Activated gamma-delta T cell treated with Interleukin-2 at 50 U/mL for 16 hours (primary cell): ENCODE measurements at regions not wholly inside any gene's neighbourhood (a gene's known extent, or its start where the extent isn't known, plus 50 kb on each side); places are given as distances from the start of the nearest gene placed in this dataset.
"Not testable (repeated sequence)": the region's sequence is repeated elsewhere in the genome, so short reads cannot be mapped to it uniquely, and the experiment has no call there.

Source experiments
- DNase-seq: peaks from one replicate; pipeline ENCODE4 v3.0.0-alpha.2; 2020

DNA sequence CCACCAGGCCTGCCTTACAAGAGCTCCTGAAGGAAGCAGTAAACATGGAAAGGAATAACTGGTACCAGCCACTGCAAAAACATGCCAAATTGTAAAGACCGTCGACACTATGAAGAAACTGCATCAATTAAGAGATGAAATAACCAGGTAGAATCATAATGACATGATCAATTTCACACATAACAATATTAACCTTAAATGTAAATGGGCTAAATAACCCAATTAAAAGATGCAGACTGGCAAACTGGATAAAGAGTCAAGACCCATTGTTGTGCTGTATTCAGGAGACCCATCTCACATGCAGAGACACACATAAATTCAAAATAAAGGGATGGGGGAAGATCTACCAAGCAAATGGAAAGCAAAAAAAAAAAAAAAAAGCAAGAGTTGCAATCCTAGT, 179.0 kb upstream of the ETV3 start:
- not testable (repeated sequence) for DNase-seq

DNA sequence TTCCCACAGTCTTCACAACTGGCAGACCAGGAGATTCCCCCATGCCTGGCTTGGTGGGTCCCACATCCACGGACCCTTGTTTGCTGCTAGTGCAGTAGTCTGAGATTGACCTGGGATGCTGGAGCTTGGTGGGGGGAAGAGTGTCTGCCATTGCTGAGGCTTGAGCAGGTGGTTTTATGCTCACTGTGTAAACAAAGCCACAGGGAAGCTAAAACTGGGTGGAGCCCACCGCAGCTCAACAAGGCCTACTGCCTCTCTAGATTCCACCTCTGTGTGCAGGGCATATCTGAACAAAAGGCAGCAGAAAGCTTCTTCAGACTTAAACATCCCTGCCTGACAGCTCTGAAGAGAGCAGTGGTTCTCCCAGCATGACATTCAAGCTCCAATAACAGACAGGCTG, 177.3 kb upstream of the ETV3 start:
- no peak for DNase-seq

DNA sequence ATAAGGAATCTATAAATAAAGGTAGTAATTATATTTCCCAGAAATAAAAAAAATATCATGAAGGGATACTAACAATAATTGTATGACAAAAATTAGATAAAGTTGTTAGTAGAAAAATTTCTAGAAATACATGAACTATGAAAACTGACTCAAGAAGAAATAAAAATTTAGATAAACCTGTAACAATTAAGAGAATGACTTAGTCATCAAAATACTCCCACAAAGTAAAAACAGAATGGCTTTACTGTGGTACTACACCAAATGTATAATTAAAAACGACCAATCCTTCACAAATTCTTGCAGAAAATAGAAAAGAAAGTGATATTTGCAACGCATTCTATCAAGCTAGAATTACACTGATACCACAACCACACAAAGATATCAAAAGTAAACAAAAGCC, 176.2 kb upstream of the ETV3 start:
- no peak for DNase-seq

DNA sequence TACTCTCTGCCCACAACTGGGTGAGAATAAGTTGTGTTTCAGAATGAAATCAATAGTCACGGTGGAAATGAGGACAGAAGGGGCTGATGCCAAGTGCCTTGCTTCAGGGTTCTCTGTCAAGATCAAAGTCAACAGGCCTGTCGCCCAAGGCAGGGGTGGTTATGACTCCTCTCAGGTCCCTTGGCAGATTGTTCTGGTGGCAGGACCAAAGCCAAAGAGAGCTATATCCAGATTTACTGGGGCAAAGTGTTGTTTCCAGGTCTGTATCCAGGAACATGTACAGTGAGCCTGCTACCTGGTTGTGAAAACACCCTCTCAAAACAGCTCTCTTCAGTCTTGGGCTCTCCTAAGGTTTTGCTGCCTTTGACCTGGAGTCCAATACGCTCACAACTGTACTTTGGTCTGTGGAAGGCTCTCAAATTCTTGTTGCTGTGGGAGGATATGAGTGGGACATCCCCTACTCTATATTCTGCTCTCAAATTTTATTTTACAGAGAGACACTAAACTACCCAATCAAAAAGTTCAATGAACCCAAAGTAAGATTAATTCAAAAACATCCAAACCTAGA, 175.1 kb upstream of the ETV3 start:
- no peak for DNase-seq

DNA sequence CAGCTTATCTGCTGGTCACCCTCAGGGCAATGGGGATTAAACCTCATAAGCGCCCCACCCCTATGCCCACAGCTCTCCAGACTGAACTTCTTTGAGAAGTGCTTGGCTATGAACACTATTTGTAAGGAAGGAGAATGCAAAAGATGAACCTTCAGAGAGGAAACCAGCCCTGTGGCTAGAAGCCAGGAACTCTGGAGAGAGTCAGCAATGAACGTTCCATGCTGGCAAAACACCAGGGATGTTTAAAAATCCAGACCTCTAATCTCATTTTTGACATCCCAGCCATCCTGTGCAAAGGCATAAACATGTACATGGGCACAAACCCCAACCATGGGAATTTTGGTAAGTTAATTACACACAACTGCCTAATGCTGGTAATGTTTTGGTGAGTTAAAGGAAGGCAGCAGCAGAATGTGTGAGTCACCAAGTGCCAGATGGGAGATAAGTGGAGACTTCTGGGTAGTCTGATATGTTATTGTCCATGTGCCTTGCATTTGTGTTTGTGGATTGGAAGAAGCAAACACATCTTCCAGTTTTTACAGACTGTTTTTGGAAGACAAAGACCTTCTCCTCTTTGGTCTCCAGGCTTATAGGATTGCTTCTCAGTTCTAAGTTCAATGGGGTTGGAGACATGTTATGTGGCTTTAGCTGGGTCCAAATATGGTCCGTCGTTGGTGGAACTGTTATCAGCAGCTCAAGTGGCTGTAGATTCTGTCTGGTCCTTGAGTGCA, 174.1 kb upstream of the ETV3 start:
- no peak for DNase-seq

DNA sequence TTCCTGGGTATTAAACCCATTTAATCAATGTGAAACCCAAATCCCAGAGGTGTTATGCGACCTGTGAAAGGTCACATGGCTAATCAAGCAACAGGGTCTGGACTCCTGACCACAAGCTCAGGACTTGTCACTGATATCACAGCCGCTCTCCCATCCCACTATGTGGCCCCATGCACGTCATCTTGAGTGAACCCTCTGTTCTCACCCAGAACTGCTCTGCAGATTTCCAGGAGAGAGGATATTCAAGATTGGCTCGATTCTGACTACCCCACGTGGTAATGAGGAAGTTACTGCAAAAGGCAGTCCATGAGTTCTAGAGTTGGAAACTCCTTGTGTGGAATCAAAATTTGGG, 173.5 kb upstream of the ETV3 start:
- no peak for DNase-seq

DNA sequence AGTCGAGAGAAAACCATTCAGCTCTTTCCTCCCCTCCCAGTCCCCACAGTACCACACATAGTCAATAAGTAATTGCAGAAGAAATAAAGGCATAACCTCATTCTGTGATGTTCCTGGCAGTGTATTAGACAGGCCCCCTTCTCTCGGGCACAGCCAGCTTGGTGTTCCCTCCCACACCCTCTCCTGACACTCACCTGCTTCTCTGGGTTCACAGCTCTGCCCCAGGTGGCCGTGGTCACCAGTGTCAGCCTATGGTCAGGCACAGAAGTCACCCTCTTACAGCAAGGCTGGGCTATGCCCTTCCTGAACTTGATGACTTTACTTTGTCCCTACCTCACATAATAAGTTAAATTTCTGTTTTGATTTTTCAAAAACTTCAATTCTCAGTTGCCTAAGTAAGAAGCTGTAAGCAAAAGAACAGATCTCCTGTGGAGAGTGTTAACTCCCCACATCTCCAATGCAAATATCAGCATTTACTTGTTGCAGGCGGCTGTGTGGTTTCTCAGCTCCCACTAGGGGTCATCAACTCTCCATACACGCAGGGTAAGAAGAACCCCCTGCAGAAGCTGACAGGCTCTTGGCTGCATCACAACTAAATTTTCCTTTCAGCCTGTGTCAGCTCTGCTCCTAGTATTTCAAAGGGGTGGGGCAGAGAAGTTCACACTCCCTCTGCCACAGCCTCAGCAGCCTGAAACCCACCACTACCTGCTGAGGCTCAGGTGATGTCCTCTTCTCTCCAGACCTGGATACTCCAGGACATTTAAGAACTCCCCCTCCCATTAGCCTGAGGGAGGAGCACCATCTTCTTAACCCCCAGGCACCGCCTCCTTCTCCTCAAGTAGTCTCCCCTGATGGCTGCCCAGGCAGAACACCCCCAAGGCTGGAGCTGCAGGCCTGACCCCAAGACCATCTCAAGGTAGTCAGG, 172.9 kb upstream of the ETV3 start:
- not testable (repeated sequence) for DNase-seq

DNA sequence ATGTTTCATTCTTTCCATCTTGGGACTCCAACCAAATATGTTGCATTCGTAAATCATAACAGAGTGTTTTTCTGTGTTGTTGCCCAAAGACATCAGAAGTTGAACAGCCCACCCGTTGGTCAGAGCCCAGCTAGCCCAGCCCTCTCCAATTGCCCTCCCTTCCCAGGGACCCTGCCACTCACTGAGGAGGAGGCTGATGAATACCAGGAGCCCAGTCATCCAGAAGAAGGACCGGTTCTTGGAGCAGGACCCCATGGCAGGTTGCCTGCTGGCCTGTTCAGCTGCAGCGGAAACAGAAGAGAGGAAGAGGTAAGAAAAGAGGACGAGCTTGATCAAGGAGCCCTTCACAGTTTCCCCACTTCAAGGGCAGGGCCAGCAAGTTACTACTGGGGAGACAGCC, 172.2 kb upstream of the ETV3 start:
- DNase-seq = no peak

DNA sequence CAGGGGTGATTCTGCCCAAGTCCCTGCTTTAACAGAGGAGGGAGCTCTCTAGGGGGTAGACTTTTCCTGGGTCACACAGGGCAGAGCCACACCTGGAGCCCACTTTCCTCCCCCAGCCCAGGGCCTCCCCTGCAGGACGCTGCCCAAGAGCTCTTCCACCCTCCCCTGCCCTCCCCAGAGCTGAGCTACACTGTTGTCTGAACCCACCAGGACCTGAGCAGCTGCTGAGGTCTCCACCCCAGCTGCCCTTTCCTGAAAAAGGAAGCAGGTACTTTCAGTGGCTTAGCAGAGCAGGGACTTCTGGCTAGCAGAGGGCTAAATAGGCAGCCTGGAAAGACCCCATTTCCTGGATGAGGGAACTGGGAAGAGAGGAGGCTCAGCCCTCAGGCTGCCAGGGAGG, 169.3 kb upstream of the ETV3 start:
- DNase-seq = no peak

DNA sequence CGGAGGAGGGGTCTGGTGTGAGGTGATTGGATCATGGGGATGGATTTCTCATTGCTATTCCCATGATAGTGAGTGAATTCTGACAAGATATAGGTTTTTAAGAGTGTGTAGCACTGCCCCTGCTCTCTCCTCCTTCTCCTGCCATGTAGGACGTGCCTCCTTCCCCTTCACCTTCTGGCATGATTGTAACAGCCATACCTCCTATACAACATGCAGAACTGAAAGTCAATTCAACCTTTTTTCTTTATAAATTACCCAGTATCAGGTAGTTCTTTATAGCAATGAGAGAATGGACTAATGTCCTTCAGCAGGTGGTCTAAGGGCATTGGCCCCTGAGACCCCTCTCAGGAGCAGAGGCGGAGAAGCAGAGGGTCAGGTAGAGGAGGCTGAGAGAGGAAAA, 168.7 kb upstream of the ETV3 start:
- no peak for DNase-seq

DNA sequence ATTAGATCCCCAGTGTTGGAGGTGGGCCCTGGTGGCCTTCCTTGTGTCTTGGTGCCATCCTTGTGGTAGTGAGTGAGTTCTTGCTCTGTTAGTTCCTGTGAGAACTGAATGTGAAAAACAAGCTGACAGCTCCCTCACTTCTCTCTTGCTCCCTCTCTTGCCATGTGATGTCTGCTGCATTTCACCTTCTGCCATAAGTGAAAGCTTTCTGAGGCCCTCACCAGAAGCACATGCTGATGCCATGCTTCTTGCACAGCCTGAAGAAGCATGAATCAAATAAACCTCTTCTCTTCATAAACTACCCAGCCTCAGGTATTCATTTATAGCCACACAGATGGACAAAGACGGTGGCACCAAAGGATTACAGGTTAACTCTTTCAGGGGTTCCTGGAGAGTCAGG, 166.1 kb upstream of the ETV3 start:
- no peak for DNase-seq

DNA sequence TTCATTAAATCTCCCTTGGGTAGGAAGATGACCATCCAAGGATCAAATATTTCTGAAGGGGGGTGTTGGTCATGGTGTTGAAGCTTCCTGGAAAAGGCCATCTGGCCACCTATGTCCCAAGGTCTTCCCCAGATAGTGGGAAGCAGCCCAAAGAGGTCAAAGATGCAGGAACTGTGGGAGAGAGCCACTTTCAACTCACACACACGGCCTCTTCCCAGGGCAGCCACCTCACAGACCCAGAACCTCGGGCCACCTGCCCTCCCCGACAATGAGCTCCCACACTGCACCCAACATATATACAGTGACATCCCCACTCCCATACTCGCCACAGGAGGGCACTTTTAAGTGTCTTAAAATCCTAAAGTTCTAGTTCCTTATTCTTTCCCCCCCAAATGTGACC, 164.5 kb upstream of the ETV3 start:
- no peak for DNase-seq

DNA sequence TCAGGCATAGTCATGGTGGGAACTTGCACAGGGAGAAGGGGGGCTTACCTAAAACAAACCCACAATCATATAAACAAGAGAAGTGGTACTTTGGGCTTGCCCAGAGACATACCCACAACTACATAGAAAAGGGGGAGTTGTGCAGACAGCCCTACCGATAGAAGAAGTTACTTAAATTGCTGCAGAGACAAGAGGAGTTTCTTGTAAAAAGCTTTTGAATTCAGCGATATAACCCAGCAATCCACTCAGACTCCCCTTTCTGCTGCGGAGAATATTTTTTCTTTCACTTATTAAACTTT, 164.0 kb upstream of the ETV3 start:
- DNase-seq = no peak

DNA sequence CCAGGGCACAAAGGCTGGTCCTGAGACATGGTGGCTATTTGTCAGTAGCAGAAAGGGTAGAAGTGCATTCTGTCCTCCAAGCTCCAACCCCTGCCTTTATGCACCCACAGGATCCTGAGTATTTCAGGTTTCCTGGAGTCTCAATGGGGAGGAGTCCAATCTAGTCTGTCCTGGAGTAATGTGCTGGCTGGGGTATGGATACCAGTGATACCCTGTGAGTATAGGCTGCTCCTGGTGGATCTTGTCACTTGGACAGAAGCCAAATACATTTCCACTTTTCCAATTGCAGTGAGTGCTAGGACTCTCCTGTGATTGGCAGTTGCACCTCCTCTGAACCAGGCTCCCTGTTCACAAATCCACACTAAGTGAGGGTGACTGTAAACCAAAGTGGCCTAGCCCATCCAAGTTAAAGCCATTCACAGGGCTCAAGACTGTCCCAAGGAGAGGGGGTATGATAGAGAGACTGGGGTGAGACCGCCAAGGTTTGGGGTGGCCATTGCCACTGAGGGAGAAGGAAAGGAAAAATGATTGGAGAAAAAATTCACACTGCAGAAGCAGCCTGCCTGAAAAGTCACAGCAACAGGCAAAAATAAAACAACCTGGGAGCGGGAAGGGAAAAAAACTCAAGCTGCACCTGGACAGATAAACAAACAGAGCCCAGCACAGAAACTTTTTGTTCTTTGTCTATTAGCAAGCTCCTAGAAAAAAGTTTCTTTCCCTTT, 163.4 kb upstream of the ETV3 start:
- DNase-seq = no peak

DNA sequence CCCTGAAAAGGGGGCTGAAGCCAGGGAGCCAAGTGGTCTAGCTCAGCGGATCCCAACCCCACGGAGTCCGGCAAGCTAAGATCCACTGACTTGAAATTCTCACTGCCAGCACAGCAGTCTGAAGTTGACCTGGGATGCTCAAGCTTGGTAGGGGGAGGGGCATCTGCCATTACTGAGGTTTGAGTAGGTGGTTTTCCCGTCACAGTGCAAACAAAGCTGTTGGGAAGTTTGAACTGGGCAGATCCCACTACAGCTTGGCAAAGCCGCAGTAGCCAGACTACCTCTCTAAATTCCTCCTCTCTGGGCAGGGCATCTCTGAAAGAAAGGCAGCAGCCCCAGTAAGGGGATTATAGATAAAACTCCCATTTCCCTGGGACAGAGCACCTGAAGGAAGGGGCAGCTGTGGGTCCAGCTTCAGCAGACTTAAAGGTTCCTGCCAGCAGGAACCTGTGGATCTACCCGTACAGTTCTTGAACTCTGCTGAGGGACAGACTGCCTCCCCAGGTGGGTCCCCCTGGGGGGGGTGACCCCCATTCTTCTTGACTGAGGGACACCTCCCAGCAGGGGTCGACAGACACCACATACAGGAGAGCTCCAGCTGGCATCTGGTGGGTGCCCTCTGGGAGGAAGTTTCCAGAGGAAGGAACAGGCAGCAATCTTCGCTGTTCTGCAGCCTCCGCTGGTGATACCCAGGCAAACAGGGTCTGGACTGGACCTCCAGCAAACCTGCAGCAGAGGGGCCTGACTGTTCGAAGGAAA, 156.4 kb upstream of the ETV3 start:
- not testable (repeated sequence) for DNase-seq

DNA sequence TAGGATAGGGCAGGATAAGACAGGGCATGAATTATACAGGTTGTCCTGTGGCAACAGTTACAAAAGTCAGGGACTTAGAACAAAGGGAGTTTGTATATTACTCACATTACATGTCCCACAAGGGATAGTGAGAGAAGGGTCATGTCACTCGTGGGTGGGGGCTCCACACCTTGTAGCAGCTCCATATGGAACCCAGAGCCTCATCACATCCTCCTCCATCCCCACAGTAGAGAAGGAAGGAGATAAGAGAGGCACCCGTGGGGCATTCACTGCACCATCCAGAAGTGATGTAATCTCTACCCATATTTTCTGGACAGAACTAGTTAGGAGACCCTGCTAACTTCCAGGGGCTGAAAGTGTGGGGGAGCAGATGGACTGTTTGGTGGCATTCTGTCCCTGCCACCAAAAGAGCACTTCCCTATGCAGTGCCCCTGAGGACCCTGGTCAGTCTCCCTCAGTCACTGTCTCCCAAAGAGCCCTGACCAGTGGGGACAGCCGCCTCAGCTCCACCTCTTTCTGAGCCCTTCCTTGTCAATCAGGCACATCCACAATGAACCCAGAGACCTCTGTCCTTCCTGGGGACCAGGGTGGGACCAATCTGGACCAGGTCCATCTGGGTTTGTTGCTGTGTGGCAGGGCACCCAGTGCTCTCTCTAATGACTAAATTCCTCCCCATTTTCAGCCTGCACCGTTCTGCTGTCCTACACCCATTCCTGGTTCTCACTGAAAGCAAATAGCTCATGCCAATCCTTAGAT, 154.8 kb upstream of the ETV3 start:
- no peak for DNase-seq

DNA sequence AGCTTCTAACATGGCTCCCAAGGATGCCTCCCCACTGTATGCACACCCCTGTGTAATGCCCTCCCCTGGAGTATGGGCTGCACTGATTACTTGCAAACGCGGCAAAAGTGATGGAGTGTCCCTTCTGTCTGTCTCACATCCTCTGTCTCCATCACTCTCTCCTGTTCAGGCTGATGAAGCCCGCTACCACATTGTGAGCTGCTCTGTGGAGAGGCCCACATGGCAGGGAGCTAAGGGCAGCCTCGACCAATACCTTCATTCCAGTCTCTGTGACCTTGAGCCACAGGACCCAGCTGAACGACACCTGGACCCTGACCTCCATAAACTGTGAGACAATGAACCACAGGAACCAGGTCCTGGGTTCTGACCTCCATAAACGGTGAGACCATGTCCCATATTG, 154.1 kb upstream of the ETV3 start:
- DNase-seq = no peak

DNA sequence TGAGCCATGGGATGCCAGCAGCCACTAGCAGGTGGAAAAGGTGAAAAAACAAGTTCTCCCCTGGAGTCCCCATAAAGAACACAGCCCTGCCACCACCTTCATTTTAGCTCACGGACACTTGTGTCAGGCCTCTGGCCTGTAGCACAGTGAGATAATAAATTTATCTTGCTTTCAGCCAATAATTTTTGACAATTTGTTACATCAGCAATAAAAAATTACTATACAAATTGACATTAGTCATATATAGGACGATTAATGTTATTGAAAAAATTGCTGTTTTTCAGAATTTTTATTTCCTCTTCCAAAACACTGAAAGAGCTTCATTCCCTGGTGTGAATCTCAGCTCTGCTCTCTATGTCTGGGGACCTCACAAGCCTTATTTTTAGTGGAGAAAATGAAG, 152.9 kb upstream of the ETV3 start:
- no peak for DNase-seq

DNA sequence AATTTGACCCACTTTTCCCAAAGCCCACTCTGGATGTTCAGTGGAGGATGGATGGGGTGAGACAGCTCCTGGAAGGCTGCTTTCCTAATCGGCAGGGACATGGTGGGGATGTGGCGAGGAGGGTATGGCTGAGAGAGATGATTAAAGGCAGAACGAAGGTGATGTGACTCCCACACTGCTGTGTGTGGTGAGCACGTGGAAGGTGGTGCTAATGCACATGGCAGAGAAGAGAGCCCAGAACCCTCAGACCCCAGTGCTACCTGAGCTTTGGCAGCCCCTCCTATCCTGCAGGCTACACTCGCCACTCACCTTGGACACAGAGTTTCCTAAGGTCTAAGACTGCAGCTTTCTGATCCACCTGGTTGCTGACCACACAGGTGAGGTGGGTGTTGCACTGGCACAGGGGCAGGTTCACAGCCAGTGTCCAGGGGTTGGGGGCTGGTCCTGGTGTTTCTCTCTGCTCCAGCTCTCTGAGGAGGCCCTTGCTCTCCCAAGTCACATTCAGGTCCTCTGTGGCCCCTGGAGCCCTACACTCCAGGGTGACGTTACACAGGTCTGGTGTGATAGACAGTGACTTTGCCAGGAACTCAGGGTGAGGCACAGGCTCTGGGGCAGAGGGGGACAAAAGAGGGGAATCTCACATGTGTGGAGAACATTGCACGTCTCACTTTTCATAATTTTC, 151.4 kb upstream of the ETV3 start:
- no peak for DNase-seq

DNA sequence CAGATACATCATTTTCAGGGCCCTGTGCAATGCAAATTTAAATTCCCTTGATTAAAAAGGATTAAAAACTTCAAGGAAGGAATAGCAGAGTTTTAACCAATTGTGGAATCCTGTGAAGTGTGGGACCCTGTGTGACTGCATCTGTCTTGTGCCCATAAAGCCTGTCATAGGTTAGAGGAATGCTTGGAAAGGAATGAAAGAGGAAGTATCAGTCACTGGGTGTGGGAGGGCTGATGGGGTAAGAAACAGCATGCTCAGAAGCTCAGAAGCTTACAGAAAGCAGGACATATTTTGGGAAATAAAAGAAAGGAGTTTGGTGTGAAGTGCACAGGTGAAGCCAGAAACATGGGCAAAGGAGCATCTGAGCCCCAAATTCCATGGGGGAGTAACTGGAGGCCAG, 150.8 kb upstream of the ETV3 start:
- DNase-seq = no peak

DNA sequence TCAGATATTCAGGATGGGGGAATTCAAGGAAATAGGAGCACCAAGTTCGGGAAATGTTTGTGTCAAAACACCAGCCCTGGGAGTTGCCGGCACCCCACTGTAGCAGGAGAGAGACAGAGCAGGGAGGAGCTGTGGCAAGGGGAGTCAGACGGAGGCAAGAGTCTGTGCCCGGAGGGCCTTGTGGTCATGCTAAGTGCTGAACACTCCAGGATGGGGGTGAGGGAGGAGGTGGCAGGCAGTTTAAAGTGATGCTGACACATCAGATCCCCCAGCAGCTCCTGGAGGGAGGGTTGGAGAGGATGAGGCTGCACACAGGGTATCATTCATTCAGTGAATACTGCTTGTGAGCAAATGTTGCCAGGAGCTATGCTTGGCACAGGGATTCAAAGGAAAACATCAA, 150.3 kb upstream of the ETV3 start:
- DNase-seq = no peak

DNA sequence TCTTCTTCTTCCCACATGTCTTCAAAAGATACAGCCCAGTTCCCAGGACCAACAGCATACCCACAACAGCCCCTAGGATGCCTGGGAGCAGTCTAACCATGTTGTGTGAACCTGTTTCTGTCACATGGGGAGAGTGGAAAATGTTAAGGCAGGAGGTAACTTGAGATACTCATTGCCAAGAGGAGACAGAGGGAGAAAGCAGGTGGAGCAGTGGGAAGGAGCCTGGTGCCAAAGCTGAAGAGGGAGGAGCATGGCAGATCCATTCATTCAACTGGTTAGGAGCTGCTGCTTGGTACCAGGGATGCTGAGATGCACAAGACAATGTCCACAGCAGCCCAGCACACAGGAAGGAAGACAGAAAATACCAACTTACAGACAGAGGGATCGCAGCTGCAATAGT, 149.8 kb upstream of the ETV3 start:
- no peak for DNase-seq
